ENCODE measurements at regions not wholly inside any gene's neighbourhood (a gene's known extent, or its start where the extent isn't known, plus 50 kb on each side); places are given as distances from the start of the nearest gene placed in this dataset.

- TF ChIP-seq, protein P1, sequence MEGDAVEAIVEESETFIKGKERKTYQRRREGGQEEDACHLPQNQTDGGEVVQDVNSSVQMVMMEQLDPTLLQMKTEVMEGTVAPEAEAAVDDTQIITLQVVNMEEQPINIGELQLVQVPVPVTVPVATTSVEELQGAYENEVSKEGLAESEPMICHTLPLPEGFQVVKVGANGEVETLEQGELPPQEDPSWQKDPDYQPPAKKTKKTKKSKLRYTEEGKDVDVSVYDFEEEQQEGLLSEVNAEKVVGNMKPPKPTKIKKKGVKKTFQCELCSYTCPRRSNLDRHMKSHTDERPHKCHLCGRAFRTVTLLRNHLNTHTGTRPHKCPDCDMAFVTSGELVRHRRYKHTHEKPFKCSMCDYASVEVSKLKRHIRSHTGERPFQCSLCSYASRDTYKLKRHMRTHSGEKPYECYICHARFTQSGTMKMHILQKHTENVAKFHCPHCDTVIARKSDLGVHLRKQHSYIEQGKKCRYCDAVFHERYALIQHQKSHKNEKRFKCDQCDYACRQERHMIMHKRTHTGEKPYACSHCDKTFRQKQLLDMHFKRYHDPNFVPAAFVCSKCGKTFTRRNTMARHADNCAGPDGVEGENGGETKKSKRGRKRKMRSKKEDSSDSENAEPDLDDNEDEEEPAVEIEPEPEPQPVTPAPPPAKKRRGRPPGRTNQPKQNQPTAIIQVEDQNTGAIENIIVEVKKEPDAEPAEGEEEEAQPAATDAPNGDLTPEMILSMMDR (IDR thresholded peaks at IDR 0.05) = no peak
- Histone ChIP-seq H3K4me1 (peaks cover 4 to 7% of the 10 kb centered on the region in 2 donors), H3K4me3 (no peak overlapping the region), H3K27me3 (peaks cover 19% of the 10 kb centered on the region), H3K9me3 (peaks cover 0 to 3% of the 10 kb centered on the region in 2 donors), H3K36me3 (no peaks in the 10 kb centered on the region), H3K27ac (no peak overlapping the region)
- intact Hi-C loops (cut with DNase I) = no loop called here
- DNase-seq (ENCODE audit: low spot score in 2 of 2) = no peak
These were observed 117.3 kb upstream of the BARHL2 start for GRCh38 chr1:90834354-90834885.

- TF ChIP-seq, protein P1 (IDR thresholded peaks at IDR 0.05) = no peak
- H3K4me1 ChIP-seq = peaks cover 4 to 7% of the 10 kb centered on the region in 2 donors
- no peak for DNase-seq (ENCODE audit: low spot score in 2 of 2)
- H3K36me3 ChIP-seq = no peaks in the 10 kb centered on the region
- intact Hi-C loops (cut with DNase I) = no loop called here
- H3K4me3 ChIP-seq = no peak overlapping the region
- peaks cover 0 to 3% of the 10 kb centered on the region in 2 donors for H3K9me3 ChIP-seq
- no peak overlapping the region for H3K27ac ChIP-seq
- H3K27me3 ChIP-seq = peaks cover 19% of the 10 kb centered on the region
These were observed 116.5 kb upstream of the BARHL2 start for GRCh38 chr1:90833466-90834110.

DNA sequence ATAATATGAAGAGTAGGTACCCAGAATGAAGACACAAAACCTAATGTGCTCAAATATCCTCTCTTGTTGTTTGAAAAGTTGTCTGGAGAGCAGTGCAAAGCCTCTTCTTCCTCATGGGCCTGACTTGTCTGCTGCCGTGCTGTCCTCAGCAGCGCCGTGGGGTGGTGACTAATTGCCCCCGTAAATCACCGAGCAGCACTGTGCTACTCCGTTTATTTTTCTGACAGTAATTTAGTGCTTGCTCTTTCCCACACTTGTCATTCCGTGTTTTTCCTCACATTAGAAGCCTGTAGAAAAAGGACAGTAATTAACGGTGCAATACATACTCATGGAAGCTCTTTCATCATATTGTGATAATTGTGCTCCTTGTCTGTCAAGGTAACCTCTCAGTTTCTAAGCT, 114.8 kb upstream of the BARHL2 start:
- Histone ChIP-seq H3K9me3 (peaks cover 0 to 3% of the 10 kb centered on the region in 2 donors), H3K4me3 (no peak overlapping the region), H3K27me3 (peaks cover 19% of the 10 kb centered on the region), H3K36me3 (no peaks in the 10 kb centered on the region), H3K27ac (no peak overlapping the region), H3K4me1 (peaks cover 4 to 7% of the 10 kb centered on the region in 2 donors)
- no peak for DNase-seq (ENCODE audit: low spot score in 2 of 2)
- intact Hi-C loops (cut with DNase I) = no loop called here
- TF ChIP-seq, protein P1 (IDR thresholded peaks at IDR 0.05) = no peak

- no peak for DNase-seq (ENCODE audit: low spot score in 2 of 2)
- Histone ChIP-seq H3K4me3 (no peak overlapping the region), H3K4me1 (no peaks in the 10 kb centered on the region), H3K27ac (no peak overlapping the region), H3K27me3 (no peaks in the 10 kb centered on the region), H3K9me3 (no peaks in the 10 kb centered on the region), H3K36me3 (no peaks in the 10 kb centered on the region)
- intact Hi-C loops (cut with DNase I) = no loop called here
- TF ChIP-seq, protein P1 (IDR thresholded peaks at IDR 0.05) = no peak
These were observed 109.7 kb upstream of the BARHL2 start for GRCh38 chr1:90826834-90827233.

GRCh38 chr1:90826024-90826423, 108.9 kb upstream of the BARHL2 start:
- Histone ChIP-seq H3K4me3 (no peak overlapping the region), H3K9me3 (no peaks in the 10 kb centered on the region), H3K27me3 (no peaks in the 10 kb centered on the region), H3K27ac (no peak overlapping the region), H3K36me3 (no peaks in the 10 kb centered on the region), H3K4me1 (no peaks in the 10 kb centered on the region)
- DNase-seq (ENCODE audit: low spot score in 2 of 2) = no peak
- intact Hi-C loops (cut with DNase I) = no loop called here
- TF ChIP-seq, protein P1 (IDR thresholded peaks at IDR 0.05) = no peak
